Tongue (tissue), 1 donor: ENCODE measurements at regions not wholly inside any gene's neighbourhood (a gene's known extent, or its start where the extent isn't known, plus 50 kb on each side); places are given as distances from the start of the nearest gene placed in this dataset.

Experiments used
- DNase-seq: peaks from one replicate; pipeline ENCODE4 v3.0.0-alpha.2; 2015

DNA sequence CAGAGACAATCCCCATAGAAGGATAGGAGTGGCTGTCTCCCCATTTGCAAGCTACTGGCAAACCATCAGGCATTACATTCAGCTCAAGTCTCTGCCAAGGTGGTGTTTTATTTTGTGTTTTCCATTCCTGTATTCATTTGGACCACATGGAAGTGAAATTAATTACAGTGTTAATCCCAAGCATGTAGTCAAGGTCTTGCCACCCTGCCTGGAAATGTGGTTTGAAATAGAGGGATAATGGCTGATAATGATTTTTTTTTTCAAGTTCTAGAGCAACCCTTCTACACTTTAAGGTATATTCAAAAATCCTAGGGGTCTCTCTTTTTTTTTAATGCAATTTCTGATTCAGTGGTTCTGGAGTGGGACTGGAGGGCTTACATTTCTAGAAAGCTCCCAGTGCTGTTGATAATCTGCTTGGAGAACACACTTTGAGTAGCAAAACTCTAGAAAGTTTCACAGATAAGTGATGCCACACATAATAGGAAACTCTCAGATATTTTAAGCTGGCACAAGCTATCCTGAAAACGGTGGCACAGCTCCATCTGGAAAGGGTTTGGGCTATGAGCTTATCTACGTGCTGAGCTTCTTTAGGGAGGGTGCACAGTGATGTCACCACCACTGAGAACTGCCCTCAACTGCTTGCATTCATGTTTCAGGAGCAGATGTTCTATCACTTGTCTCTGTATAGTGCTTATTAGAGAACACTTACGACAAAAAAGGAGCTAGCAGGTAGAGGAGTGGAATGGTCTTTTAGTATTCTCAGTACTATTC lies 140.1 kb upstream of the IL12A start:
- no peak for DNase-seq

- DNase-seq: no peak
Measured at GRCh38 chr3:159850481-159850880, 138.2 kb upstream of the IL12A start.

DNA sequence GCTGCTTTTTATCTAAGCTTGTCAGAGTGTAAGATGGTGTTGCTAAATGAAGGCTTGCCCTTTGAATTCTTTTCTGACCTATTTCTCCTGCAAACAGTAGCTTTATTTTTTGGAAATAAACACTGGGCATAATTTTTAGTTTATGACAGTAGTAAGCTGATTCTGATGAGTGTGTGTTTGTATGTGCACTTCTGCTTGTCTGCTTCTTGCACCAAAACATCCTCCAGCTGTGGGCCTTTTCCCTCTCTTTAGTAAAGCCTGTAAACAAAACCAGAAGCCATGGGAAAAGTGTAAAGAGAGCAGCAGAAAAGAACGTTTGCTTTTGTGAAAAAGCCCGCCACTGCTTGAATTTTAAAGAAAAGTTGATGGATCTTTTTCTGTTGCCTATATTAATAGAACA lies 136.4 kb upstream of the IL12A start:
- DNase-seq: no peak

DNA sequence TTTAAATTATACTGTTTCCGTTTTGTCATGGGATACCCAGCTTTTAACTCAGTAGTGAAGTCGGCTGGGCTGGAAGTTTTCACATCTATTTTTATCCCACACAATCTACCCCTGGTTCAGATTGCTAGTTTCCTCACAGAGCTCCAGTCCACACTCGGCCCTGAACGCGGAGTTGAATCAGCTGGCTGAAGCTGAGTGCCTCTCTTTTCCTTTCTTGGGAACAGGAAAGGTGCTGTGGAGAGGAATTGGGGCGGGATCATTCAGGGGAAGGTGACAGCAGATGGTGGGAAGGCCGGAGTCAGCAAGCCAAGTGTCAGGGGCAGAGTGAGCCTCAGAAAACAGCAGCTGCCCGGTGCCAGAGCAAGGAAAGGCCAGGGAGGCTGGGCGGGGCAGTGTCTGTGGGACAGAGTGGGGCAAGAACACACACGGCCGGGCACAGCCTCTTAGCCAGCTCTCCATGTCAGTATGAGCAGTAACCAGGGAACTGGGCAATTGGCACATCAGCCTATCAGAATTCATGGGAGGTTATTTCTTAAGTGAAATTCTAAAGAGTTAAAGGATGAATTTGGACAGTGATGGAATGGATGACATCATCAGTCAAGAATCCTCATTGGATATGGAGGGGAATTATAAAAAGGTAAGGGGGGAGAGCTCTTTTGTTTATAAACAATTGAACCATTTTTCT lies 135.7 kb upstream of the IL12A start:
- peak; percentile 86 for DNase-seq

DNA sequence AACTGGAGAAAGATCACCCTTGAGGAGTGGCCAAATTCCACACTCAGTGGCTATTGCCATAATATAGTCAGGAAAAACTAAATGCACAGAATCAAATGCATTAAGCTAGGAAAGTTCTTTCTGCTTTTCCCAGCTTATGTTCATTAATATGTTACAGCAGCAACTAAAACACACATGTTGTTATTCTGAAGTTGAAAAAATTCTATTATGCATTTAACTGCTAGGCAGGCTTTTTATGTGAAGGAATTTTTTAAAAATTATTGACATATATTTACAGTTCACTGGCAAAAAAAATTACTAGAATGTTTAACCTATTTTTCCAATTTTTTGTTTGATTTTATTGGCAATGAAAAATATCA lies 135.2 kb upstream of the IL12A start:
- no peak for DNase-seq

- peak; percentile 74 for DNase-seq
Measured at GRCh38 chr3:159854500-159855124, 134.0 kb upstream of the IL12A start.

DNA sequence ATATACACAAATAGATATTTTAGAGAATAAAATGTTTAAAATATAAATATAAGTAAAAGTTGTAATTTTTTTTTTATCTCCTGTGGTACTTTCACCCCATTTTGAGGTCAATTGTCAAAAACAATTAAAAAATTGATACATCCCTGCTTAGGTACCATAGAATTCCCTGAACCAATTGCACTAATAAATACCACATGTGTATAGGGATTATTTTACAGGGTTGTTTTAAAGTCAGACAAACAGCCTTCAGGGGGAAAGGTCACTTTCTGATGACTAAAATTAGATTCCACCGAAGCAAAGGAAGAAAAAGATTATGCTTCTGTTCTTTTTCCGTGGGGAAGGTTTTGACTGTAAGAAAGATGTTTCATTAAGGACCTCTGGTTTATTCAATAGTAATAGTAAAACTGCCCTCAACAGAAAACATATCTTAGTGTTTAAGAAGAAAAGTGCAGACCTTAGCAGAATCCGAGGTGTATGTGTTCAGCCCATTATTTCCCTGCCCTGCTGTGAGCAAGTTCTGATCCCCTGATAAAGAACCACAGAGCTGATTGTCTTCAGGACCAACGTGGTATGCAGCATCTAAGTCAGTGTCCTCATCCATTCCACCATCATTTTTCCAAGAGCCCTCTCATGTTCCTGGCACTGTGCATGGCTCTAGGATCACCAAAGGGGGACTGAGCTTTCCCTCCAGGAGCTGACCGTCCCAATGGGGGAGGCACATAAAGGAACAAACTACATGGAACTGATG lies 132.9 kb upstream of the IL12A start:
- DNase-seq: no peak

- no peak for DNase-seq
Measured at GRCh38 chr3:159856590-159857104, 132.0 kb upstream of the IL12A start.

DNA sequence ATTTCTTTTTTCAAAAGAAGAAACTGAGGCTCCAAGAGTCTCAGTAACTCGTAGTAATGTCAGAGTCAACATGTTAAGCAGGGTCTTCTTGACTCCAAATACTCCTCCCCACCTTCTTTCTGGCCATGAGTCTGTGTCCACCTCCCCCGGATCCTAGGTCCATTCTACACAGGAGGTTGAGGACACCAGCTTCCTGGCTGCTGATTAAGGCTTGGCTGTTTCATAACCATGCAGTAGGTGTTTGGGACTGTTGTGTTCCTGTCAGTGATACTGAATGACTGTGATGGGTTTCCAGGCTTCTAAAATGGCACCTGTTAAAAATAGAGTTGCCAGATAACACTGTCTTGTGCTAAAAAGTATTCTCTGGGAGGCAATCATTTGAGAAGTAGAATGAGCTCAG lies 130.8 kb upstream of the IL12A start:
- DNase-seq: no peak

DNA sequence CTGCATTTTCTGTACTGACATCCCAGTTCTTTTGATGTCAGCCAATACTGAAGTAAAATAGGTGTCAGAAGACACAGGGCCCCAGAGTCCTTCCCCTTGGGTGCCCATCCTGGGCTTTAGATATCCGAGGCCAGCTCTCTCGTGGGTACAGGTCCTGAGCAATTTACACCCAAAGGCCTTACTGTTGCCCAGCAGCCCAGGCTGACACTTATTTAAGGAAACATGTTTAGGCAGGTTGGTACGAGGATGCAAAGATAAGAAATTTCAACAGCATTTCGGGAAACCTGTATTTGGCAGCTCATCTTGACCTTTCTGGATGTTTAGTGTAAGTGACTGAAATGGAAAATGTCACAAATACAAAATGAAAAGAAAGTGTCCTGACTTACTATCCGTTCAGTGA lies 130.0 kb upstream of the IL12A start:
- no peak for DNase-seq

DNA sequence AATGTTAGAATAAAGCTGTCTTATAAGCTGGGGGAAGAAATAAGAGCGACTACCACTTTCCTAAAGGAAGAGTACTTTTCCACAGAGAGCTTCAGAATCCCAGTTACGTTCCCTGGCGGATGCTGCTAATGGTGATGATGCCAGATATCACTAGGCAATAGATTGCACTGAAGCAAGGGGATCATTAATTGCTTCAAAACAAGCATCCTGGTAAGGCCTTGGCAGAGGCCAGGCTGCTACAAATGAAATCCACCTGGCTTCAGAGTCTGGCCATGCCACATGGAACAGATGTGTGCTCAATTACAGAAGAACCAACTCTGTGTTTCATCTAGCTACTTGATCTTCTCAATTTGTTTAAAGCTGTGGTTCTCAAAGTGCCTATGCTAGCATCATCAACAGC lies 129.2 kb upstream of the IL12A start:
- DNase-seq: no peak

DNA sequence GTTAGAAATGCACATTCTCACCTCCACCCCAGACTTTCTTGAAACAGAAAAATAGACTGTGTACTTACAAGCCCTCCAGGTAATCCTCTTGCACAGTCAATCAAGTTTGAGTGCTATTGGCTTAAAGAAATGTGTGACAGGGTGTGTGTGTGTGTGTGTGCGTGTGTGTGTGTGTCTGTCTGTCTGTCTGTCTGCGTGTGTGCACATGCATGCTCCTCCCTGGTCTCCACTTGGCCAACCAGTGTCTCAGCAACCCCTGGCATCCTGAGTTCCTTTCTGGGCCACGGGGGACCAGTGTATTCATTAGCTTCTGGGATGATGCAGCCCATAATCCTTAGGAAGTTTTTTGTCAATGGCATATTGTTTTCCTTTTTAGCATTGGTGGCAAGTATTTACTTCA lies 128.8 kb upstream of the IL12A start:
- DNase-seq: no peak

DNA sequence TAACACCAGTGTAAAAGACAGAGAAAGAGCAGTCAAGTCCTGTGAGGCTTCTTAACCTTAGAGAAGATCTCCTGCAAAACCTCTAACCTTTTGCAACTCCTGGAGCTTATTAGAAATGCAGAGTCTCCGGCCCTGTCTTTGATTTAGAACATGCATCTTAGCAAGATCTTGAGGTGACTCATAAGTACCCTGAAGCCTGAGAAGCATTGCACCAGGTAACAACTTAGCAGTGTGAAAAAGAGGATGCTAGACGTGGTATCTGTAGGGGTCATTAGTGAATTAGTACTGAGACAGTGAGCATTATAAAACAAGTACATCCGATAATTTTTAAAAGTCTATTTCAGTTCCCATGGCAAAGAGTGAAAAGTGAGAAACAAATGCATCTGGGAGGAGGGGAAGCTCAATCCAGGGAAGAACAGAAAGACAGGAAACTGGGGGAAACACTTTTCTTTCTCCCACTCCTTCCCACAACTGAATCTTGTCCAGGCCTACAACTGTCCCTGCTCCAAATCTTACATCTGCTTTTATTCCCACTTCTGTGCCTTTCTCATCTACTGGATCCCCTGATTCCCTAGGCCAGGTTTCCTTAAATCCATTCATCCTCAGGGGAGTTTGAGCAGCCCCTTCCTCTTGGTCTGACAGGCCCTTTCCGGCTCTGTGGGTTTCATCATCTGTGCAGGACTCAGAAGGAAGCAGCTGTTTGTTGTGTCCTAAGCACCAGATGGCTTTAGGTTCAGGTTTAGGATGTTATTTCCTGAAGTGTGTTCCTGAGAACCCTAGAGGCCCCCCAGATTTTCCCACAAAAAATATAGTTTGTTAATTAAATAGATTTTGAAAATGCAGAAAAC lies 128.1 kb upstream of the IL12A start:
- peak; percentile 78 for DNase-seq

- no peak for DNase-seq
Measured at GRCh38 chr3:159861369-159861987, 127.2 kb upstream of the IL12A start.

GRCh38 chr3:159865041-159865579 lies 123.5 kb upstream of the IL12A start:
- DNase-seq: peak; percentile 55

DNA sequence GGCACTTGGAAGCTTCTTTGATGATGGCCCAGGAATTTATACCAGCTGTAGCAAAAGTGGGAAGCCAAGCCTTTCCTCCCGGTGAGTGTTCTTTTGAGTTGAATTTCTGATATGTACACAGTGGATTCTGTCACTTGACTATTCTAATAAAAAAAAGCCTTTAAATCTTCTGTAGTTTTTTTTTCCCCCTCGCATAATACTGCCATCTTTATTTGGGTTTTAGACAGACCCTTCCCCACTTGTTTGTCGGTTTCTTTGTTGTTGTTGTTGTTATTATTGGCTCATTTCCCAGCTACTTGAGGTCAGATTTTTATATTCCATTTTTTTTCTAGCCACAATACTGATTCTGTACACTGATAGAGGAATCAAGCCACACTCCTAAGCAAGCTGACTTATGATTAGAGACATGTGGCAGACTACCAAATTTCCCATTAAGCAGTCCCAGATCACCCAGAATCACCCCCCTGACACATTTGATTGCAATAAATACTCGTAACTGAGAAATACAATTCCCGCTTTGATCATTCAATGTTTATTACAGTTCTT lies 122.4 kb upstream of the IL12A start:
- no peak for DNase-seq

DNA sequence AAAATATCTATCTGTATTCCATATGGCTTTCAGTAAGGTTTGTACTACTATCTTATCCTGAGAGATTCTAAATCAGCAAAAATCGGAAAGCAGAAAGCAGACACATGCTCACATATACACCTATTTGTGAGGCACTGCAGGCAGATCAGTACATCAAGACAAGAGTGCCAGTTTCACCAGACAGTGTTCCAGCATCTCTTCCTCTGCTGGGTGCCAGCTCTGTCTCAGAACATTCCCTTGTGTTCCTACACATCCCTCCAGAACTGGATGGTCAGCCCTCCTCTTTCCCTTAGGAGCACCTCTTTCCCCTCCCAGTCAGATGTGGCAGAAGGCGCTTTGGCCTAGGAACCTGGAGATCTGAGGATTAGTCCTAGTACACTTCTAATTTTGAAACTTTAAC lies 121.3 kb upstream of the IL12A start:
- no peak for DNase-seq

- no peak for DNase-seq
Measured at GRCh38 chr3:159870723-159871122, 117.9 kb upstream of the IL12A start.

- no peak for DNase-seq
Measured at GRCh38 chr3:159872374-159873109, 116.1 kb upstream of the IL12A start.

GRCh38 chr3:159875116-159875515 lies 113.5 kb upstream of the IL12A start:
- DNase-seq: no peak
